HT-29 (cell line): ENCODE measurements at regions not wholly inside any gene's neighbourhood (a gene's known extent, or its start where the extent isn't known, plus 50 kb on each side); places are given as distances from the start of the nearest gene placed in this dataset.
A peak's percentile ranks its signal among the peaks of the same experiment; 100 is the strongest.
"Not testable (repeated sequence)": the region's sequence is repeated elsewhere in the genome, so short reads cannot be mapped to it uniquely, and the experiment has no call there.

Experiments used
- DNase-seq: peaks from one replicate; pipeline ENCODE4 v3.0.0-alpha.2; 2015; ENCODE audit warnings: low spot score

DNA sequence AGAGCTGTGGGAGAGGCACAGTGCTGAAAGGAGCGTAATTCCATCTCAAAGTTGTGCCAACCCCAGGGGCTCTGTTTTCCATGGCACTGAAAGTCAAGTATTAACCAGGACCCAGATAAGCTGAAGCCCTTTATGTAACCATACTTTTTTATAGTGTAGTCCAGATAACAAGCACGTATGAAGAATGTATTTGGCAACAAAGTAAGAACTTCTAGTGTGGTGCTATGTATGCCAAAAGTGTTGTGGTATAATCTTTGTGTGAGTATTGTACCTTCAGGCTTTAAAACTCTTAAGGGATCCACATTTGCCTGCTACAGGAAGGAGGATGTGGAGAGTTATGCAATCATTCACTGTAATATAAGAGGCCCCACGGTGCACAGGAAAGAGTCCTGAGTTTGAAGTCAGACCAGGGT is 129.4 kb downstream of the IBTK start:
- DNase-seq = no peak

DNA sequence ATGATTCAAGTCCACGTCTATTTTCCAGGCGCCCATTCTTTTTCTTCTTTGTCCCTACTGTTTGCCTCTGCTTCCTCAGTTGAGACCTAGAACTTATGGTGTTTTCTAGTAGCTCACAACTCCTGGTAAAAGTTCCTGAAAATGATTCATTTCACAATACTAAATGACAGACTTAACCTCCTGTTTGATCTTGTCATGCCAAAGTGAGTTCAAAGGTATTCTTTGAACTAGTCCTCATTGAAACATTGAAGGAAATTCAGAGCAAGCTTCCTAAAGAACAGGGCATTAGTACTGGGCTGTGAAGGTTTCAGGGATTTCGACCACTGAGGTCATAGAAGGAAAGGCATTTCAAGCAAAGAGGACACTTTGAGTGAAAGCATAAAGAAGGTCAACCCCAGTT is 132.8 kb downstream of the IBTK start:
- DNase-seq = no peak

- no peak for DNase-seq
Measured at GRCh38 chr6:82113231-82113630, 134.3 kb downstream of the IBTK start.

DNA sequence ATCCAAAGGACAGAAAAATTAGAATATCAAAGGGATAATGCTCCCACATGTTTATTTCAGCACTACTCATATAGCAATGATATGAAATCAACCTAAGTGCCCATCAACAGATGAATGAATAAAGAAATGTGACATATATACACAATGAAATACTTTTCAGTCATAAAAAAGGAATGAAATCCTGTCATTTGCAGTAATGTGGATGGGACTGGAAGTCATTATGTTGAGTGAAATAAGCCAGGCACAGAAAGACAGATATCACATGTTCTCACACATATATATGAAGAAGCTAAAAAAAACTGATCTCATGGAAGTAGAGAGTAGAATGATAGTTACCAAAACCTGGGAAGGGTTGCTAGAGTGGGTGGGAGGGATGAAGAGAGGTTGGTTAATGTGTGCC is 135.7 kb downstream of the IBTK start:
- DNase-seq = no peak

GRCh38 chr6:82111114-82111513 is 136.4 kb downstream of the IBTK start:
- DNase-seq = no peak

- not testable (repeated sequence) for DNase-seq
Measured at GRCh38 chr6:82103171-82103570, 144.4 kb downstream of the IBTK start.

DNA sequence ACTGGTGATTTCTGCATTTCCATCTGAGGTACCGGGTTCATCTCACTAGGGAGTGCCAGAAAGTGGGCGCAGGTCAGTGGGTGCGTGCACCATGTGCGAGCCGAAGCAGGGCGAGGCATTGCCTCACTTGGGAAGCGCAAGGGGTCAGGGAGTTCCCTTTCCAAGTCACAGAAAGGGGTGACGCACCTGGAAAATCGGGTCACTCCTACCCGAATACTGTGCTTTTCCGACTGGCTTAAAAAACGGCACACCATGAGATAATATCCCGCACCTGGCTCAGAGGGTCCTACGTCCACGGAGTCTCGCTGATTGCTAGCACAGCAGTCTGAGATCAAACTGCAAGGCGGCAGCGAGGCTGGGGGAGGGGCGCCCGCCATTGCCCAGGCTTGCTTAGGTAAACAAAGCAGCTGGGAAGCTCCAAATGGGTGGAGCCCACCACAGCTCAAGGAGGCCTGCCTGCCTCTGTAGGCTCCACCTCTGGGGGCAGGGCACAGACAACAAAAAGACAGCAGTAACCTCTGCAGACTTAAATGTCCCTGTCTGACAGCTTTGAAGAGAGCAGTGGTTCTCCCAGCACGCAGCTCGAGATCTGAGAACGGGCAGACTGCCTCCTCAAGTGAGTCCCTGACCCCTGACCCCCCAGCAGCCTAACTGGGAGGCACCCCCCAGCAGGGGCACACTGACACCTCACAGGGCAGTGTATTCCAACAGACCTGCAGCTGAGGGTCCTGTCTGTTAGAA is 146.0 kb downstream of the IBTK start:
- DNase-seq = peak; percentile 18

GRCh38 chr6:82100763-82101162 is 146.8 kb downstream of the IBTK start:
- not testable (repeated sequence) for DNase-seq

GRCh38 chr6:82097676-82098075 is 149.9 kb downstream of the IBTK start:
- no peak for DNase-seq

- no peak for DNase-seq
Measured at GRCh38 chr6:82095091-82095490, 152.5 kb downstream of the IBTK start.

DNA sequence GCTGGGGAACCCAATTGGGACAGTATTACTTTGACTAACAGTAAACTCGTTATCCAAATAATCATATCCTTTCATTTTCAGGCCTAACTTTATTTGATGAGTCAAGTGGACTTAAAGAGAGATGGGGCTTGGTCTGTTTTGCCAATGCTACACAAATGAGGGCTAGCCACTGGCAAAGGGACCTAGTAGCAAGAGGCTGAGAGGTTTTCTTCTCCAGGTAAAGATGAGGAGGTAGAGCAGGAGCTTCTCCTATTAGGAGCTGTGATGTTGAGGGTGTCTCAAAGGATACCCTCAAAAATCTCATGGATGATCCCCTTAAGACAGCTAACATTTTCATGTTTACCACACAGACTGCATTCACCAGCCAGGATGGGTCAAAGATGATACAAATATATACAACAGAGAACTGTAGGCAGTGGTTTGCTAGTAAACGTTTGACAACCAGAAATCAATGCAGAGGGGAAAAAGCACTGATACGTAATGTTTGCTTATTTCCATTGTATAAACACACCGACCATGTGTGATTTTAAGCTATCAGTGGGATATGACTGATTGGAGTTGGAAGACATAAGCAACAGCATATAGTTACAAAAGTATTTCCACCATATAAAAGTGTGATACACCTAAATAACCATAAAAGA is 153.3 kb downstream of the IBTK start:
- DNase-seq = no peak

DNA sequence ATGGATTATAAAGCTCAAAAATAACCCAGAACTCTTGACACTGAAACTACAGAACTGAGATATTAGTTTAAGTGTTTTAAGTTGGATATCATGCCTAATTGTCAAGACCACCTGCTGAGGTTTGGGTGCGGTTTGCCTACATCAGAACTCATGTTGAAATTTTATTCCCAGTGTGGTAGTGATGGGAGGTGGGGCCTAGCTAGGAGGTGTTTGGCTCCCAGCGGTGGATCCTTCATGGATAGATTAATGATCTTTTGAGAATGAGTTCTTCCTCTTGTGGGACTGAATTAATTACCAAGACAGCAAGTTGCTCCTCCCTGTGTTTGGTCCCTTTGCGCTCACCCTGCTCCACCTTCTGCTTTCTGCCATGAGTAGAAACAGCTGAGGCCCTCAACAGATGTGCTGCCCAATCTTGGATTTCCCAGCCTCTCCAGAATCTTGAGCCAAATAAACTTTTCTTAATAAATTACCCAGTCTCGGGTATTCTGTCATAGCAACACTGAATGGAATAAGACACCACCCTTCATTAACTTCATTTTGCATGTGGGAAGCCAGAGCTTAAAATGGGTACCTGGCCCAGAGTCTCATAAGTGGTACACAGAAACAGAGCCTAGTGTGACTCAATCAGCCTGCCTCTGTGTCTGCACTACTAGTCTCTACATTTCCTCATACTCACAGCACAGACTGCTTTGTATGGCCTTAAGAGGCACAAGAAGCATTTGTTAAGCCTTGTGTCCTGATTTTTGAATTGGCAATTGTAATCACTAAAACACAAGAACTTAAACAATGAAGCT is 158.4 kb downstream of the IBTK start:
- no peak for DNase-seq

- DNase-seq = peak; percentile 60
Measured at GRCh38 chr6:82086944-82087343, 160.6 kb downstream of the IBTK start.

GRCh38 chr6:82085701-82086100 is 161.8 kb downstream of the IBTK start:
- DNase-seq = no peak

GRCh38 chr6:82084324-82084920 is 163.1 kb downstream of the IBTK start:
- DNase-seq = no peak

- no peak for DNase-seq
Measured at GRCh38 chr6:82083646-82084045, 163.9 kb downstream of the IBTK start.

- DNase-seq = no peak
Measured at GRCh38 chr6:82080767-82081166, 166.8 kb downstream of the IBTK start.

- no peak for DNase-seq
Measured at GRCh38 chr6:82078286-82078908, 169.1 kb downstream of the IBTK start.

GRCh38 chr6:82076916-82077315 is 170.6 kb downstream of the IBTK start:
- no peak for DNase-seq

DNA sequence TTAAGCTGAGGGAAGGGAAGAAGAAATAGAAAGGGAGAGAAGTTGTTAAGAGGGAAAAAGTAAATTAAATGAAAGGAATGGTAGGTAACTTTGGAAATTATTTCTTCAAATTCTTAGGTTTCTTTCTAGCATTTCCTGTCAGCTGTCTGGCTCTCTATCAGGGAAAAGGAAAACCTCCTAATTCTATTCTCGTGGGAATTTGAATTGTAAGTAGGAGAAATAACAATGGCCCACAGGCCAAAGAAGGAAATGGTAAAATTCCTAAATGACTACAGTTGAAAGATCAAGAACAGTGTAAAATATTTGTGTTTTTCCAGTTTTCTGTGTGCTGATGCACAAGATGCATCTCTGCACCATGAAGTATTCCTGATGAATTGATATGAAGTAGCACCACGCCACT is 173.0 kb downstream of the IBTK start:
- no peak for DNase-seq

GRCh38 chr6:82073484-82073883 is 174.1 kb downstream of the IBTK start:
- no peak for DNase-seq

- DNase-seq = no peak
Measured at GRCh38 chr6:82072751-82073150, 174.8 kb downstream of the IBTK start.
